ENCODE measurements at regions not wholly inside any gene's neighbourhood (a gene's known extent, or its start where the extent isn't known, plus 50 kb on each side); places are given as distances from the start of the nearest gene placed in this dataset.

DNA sequence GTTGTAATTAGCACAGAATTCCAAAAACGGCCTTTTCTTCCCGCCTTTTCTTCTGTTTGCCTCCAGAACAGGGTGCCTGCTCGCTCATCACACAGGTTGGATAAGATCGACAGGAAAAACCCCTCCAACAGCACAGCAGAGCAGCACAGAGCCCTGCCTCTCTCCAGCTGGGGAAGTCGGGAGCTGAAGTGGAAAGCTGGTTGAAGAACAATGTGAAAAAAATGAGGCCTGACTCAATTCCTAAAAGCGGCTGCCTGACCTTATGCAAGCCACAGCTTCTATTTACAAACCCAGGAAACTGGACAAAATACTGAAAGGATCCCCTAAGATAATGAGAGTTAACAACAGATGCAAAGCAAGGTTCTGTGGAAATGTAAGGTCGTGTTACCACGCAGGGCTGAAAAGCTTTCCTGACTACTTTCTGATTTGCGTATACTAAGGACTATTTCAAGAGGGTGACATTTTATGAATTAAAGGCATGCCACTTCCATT, 116.9 kb downstream of the TTLL2 start:
- no peaks in the 10 kb centered on the region for H3K4me1 ChIP-seq (ENCODE audit: control insufficient read depth in 5 of 5, insufficient read depth in 5 of 5, low read length in 5 of 5)
- H3K4me3 ChIP-seq (ENCODE audit: low read depth in 1 of 5, low read length in 5 of 5) = no peak overlapping the region
- no peaks in the 10 kb centered on the region for H3K27me3 ChIP-seq (ENCODE audit: control insufficient read depth in 5 of 5, insufficient read depth in 4 of 5, low read length in 5 of 5)
- no peaks in the 10 kb centered on the region for H3K36me3 ChIP-seq (ENCODE audit: control insufficient read depth in 5 of 5, insufficient read depth in 5 of 5, low read length in 5 of 5)
- H3K9me3 ChIP-seq (ENCODE audit: control insufficient read depth in 5 of 5, low read length in 5 of 5) = no peaks in the 10 kb centered on the region
- H3K9ac ChIP-seq (ENCODE audit: low read length in 5 of 5) = no peak overlapping the region
- H3K27ac ChIP-seq (ENCODE audit: low read depth, low read length) = no peak overlapping the region

DNA sequence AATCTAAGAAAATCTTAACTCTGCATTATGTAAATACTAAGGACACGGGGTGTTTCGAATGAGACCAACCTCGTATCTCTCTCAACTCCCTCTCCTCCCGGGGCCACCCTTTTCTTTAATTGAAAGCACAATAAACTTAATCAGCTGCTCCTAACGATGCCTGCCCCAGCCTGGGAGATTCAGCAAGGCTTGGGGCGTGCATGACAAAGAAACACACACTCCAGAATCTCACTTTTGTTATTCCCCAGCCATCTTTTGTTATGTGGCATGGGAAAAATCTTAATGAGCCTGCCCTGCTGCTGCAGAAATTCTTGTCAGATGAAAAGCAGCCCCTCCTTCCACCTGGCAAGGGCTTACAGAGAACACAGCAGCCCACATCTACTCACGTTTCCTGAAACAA, 117.4 kb downstream of the TTLL2 start:
- Histone ChIP-seq H3K27me3 (ENCODE audit: control insufficient read depth in 5 of 5, insufficient read depth in 4 of 5, low read length in 5 of 5) (no peaks in the 10 kb centered on the region), H3K4me3 (ENCODE audit: low read depth in 1 of 5, low read length in 5 of 5) (no peak overlapping the region), H3K4me1 (ENCODE audit: control insufficient read depth in 5 of 5, insufficient read depth in 5 of 5, low read length in 5 of 5) (no peaks in the 10 kb centered on the region), H3K9me3 (ENCODE audit: control insufficient read depth in 5 of 5, low read length in 5 of 5) (no peaks in the 10 kb centered on the region), H3K9ac (ENCODE audit: low read length in 5 of 5) (no peak overlapping the region), H3K36me3 (ENCODE audit: control insufficient read depth in 5 of 5, insufficient read depth in 5 of 5, low read length in 5 of 5) (no peaks in the 10 kb centered on the region), H3K27ac (ENCODE audit: low read depth, low read length) (no peak overlapping the region)

DNA sequence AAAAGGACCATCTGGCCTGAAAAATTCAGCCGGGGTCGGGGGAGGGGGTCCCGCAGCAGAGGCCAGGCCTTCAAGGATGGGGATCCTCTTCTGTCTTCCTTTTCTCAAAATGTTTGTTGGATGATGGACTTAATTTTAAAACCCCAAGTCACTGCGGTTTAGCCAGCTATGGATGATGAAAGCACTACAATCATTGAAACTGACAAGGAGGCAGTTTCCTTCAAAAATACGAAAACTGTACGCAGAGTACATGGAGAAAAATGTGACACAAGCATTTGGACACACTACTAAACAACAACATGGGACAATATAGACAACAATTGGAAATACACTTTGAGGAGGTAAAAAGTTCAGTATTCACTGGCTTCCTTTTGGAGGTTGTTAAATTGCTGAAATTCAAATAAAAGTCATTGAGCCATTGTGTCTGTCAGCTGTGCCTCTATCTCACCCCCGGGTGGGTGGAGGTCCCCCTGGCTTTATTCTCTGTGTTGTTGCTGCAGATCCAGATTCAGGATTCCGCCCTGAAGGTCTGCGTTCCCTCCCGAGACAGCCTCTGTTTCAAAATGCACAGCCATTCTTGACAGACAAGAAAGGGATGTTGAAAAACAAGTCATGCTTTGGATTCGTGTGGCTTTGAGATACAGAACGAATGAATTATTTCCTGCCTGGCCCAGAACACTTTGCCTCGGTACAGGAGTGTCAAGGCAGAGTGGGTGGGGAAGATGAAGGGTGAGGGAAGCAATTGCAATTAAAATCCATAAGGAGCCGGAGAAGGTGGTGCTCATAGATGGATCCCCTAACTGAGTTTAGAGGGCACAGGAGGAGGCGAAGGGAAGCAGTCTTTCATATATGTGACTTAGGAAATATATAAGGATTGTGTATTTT, 118.2 kb downstream of the TTLL2 start:
- no peaks in the 10 kb centered on the region for H3K36me3 ChIP-seq (ENCODE audit: control insufficient read depth in 5 of 5, insufficient read depth in 5 of 5, low read length in 5 of 5)
- no peaks in the 10 kb centered on the region for H3K9me3 ChIP-seq (ENCODE audit: control insufficient read depth in 5 of 5, low read length in 5 of 5)
- no peaks in the 10 kb centered on the region for H3K4me1 ChIP-seq (ENCODE audit: control insufficient read depth in 5 of 5, insufficient read depth in 5 of 5, low read length in 5 of 5)

DNA sequence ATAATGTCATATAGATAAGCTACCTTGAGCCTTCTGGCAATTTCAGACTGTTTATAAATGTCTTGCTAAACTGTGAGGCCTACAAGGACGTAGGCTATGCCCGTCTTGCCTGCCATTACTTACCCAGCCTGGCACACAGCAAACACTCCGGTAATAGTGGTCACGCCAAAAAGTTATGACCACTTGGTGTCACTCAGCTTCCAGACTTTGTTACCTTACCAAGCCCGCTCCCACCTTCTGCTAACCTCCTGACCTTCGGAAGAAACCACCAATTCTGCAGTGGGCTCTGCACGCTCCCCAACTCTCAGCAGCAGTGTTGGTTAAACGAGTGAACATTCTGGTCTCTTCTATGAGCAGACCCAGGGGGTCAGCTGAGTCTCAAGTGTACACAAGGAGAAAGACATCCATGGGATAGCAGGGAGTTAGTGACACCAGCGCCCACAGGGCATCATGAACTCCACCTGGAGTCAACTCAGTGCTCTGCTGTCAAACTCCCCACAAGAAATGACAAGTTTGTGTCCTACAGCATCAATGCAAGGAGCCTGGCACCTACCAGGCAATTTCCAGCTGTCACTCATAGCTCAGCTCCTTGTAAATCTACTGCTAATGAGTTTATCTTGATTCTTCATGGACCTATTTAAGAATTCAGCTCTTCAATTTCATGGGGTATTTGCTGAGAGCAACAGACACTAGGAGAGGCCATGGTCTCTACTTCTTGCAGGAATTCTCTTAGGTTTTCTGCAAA, 119.9 kb downstream of the TTLL2 start:
- Histone ChIP-seq H3K4me1 (ENCODE audit: control insufficient read depth in 5 of 5, insufficient read depth in 5 of 5, low read length in 5 of 5) (no peaks in the 10 kb centered on the region), H3K4me3 (ENCODE audit: low read depth in 1 of 5, low read length in 5 of 5) (no peak overlapping the region), H3K27ac (ENCODE audit: low read depth, low read length) (no peak overlapping the region), H3K9me3 (ENCODE audit: control insufficient read depth in 5 of 5, low read length in 5 of 5) (no peaks in the 10 kb centered on the region), H3K27me3 (ENCODE audit: control insufficient read depth in 5 of 5, insufficient read depth in 4 of 5, low read length in 5 of 5) (no peaks in the 10 kb centered on the region), H3K9ac (ENCODE audit: low read length in 5 of 5) (no peak overlapping the region), H3K36me3 (ENCODE audit: control insufficient read depth in 5 of 5, insufficient read depth in 5 of 5, low read length in 5 of 5) (no peaks in the 10 kb centered on the region)

More for the DNA sequence above, 118.2 kb downstream of the TTLL2 start:
- Histone ChIP-seq H3K27ac (ENCODE audit: low read depth, low read length) (no peak overlapping the region), H3K9ac (ENCODE audit: low read length in 5 of 5) (no peak overlapping the region), H3K4me3 (ENCODE audit: low read depth in 1 of 5, low read length in 5 of 5) (no peak overlapping the region), H3K27me3 (ENCODE audit: control insufficient read depth in 5 of 5, insufficient read depth in 4 of 5, low read length in 5 of 5) (no peaks in the 10 kb centered on the region)

DNA sequence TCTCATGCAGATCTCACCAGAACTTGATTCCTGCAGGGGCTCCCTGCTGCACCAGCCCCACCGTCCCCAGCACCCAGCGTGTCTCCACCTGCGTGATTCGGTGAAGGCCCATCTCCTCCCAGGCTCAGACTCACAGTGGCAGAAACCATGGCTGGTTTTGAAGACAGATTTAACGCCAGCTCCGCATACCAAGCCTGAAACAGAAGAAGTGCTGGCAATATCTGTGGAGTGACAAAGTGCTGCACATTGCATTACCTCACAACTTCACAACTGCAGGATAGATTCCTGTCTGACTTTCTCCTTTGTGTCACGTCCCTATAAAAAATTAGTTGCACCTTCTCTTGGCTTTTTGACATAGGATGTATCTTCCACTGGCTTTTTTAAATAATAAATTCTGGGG, 120.7 kb downstream of the TTLL2 start:
- H3K27me3 ChIP-seq (ENCODE audit: control insufficient read depth in 5 of 5, insufficient read depth in 4 of 5, low read length in 5 of 5) = no peaks in the 10 kb centered on the region
- no peaks in the 10 kb centered on the region for H3K4me1 ChIP-seq (ENCODE audit: control insufficient read depth in 5 of 5, insufficient read depth in 5 of 5, low read length in 5 of 5)
- H3K9me3 ChIP-seq (ENCODE audit: control insufficient read depth in 5 of 5, low read length in 5 of 5) = no peaks in the 10 kb centered on the region
- H3K36me3 ChIP-seq (ENCODE audit: control insufficient read depth in 5 of 5, insufficient read depth in 5 of 5, low read length in 5 of 5) = no peaks in the 10 kb centered on the region
- no peak overlapping the region for H3K27ac ChIP-seq (ENCODE audit: low read depth, low read length)
- no peak overlapping the region for H3K4me3 ChIP-seq (ENCODE audit: low read depth in 1 of 5, low read length in 5 of 5)
- H3K9ac ChIP-seq (ENCODE audit: low read length in 5 of 5) = no peak overlapping the region

DNA sequence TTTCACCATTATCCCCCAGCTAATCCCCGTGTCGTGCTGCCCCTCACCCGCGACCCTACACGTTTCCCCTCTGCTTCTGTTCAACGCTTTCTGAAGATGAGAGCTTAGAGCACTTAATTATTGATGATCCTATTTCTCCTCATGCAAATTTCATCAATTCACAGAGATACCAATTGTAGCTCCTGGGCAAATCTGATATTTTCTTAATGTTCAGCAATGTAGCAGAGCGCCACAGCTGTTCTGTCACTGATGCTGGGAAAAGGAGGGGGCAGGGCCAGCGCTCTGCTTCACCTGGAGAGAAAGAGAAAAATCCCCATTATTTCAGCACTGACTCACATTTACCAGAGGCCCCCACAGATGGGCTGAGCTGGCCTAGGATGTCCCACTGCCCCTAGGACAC, 121.2 kb downstream of the TTLL2 start:
- no peak overlapping the region for H3K4me3 ChIP-seq (ENCODE audit: low read depth in 1 of 5, low read length in 5 of 5)
- H3K9ac ChIP-seq (ENCODE audit: low read length in 5 of 5) = no peak overlapping the region
- no peaks in the 10 kb centered on the region for H3K4me1 ChIP-seq (ENCODE audit: control insufficient read depth in 5 of 5, insufficient read depth in 5 of 5, low read length in 5 of 5)
- no peaks in the 10 kb centered on the region for H3K9me3 ChIP-seq (ENCODE audit: control insufficient read depth in 5 of 5, low read length in 5 of 5)
- H3K27ac ChIP-seq (ENCODE audit: low read depth, low read length) = no peak overlapping the region
- no peaks in the 10 kb centered on the region for H3K27me3 ChIP-seq (ENCODE audit: control insufficient read depth in 5 of 5, insufficient read depth in 4 of 5, low read length in 5 of 5)
- H3K36me3 ChIP-seq (ENCODE audit: control insufficient read depth in 5 of 5, insufficient read depth in 5 of 5, low read length in 5 of 5) = no peaks in the 10 kb centered on the region

GRCh38 chr6:167446971-167447370, 122.1 kb downstream of the TTLL2 start:
- Histone ChIP-seq H3K27me3 (ENCODE audit: control insufficient read depth in 5 of 5, insufficient read depth in 4 of 5, low read length in 5 of 5) (no peaks in the 10 kb centered on the region), H3K9ac (ENCODE audit: low read length in 5 of 5) (no peak overlapping the region), H3K36me3 (ENCODE audit: control insufficient read depth in 5 of 5, insufficient read depth in 5 of 5, low read length in 5 of 5) (no peaks in the 10 kb centered on the region), H3K27ac (ENCODE audit: low read depth, low read length) (no peak overlapping the region), H3K4me3 (ENCODE audit: low read depth in 1 of 5, low read length in 5 of 5) (no peak overlapping the region), H3K4me1 (ENCODE audit: control insufficient read depth in 5 of 5, insufficient read depth in 5 of 5, low read length in 5 of 5) (no peaks in the 10 kb centered on the region), H3K9me3 (ENCODE audit: control insufficient read depth in 5 of 5, low read length in 5 of 5) (no peaks in the 10 kb centered on the region)

GRCh38 chr6:167448378-167448777, 123.5 kb downstream of the TTLL2 start:
- H3K36me3 ChIP-seq (ENCODE audit: control insufficient read depth in 5 of 5, insufficient read depth in 5 of 5, low read length in 5 of 5) = no peaks in the 10 kb centered on the region
- H3K9me3 ChIP-seq (ENCODE audit: control insufficient read depth in 5 of 5, low read length in 5 of 5) = no peaks in the 10 kb centered on the region
- H3K27me3 ChIP-seq (ENCODE audit: control insufficient read depth in 5 of 5, insufficient read depth in 4 of 5, low read length in 5 of 5) = no peaks in the 10 kb centered on the region
- no peak overlapping the region for H3K27ac ChIP-seq (ENCODE audit: low read depth, low read length)
- H3K4me1 ChIP-seq (ENCODE audit: control insufficient read depth in 5 of 5, insufficient read depth in 5 of 5, low read length in 5 of 5) = no peaks in the 10 kb centered on the region
- no peak overlapping the region for H3K9ac ChIP-seq (ENCODE audit: low read length in 5 of 5)
- H3K4me3 ChIP-seq (ENCODE audit: low read depth in 1 of 5, low read length in 5 of 5) = no peak overlapping the region

DNA sequence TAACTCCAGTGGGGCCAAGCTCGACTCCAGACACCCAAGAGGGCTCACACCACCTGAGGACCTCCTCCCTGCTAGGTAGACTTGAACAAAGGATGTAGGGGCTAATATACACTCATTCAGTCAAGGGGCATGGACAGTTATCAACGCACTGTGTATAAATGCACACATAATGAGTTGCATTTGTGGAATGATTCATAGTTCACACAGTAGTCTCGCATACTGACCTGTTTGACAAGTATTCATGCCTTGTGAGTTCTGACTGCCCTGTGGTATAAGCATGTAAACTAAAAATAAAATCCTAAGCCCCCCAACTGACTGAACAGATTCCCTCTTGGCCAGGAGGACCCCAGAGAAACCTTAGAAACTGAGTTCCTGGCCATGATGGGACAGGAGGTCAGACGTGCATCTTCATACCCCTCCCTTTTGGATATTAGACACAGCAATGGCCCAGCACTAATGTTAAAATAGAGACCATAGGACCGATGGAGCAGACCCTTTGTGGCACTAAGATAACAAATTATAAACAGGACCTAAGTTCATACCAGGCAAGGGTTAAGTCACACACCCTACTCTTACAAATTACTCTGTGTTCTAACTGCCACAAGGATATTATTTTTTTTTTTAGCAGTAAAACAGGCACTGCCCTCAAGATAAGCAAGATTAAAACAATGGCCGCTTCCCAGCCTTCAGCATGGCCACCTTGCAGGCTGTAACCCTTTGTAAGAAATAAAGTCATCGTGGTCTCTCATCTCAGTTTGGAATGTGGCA, 124.4 kb downstream of the TTLL2 start:
- Histone ChIP-seq H3K4me1 (ENCODE audit: control insufficient read depth in 5 of 5, insufficient read depth in 5 of 5, low read length in 5 of 5) (no peaks in the 10 kb centered on the region), H3K27ac (ENCODE audit: low read depth, low read length) (no peak overlapping the region), H3K9me3 (ENCODE audit: control insufficient read depth in 5 of 5, low read length in 5 of 5) (no peaks in the 10 kb centered on the region), H3K36me3 (ENCODE audit: control insufficient read depth in 5 of 5, insufficient read depth in 5 of 5, low read length in 5 of 5) (no peaks in the 10 kb centered on the region), H3K9ac (ENCODE audit: low read length in 5 of 5) (no peak overlapping the region), H3K4me3 (ENCODE audit: low read depth in 1 of 5, low read length in 5 of 5) (no peak overlapping the region), H3K27me3 (ENCODE audit: control insufficient read depth in 5 of 5, insufficient read depth in 4 of 5, low read length in 5 of 5) (no peaks in the 10 kb centered on the region)

DNA sequence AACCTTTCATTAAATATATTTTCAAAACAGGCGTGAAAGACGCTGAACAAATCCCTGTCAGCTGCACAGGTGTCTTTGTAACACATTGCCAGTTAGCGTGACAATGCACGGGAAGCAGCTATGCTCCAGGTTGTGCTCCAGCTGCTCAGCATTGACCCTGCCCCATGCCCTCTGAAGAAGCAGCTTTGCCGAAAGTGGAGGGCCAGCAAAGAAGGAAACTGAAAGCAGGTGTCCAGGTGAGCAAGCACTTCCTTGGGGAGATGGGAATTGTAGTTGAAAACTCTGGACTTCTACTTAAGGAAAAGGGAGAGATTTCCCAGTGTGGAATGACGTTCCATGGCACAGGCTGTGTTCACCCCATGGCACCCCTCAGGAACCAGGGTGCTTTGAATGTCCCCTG, 125.7 kb downstream of the TTLL2 start:
- Histone ChIP-seq H3K4me3 (ENCODE audit: low read depth in 1 of 5, low read length in 5 of 5) (no peak overlapping the region), H3K4me1 (ENCODE audit: control insufficient read depth in 5 of 5, insufficient read depth in 5 of 5, low read length in 5 of 5) (no peaks in the 10 kb centered on the region), H3K27ac (ENCODE audit: low read depth, low read length) (no peak overlapping the region), H3K27me3 (ENCODE audit: control insufficient read depth in 5 of 5, insufficient read depth in 4 of 5, low read length in 5 of 5) (no peaks in the 10 kb centered on the region), H3K36me3 (ENCODE audit: control insufficient read depth in 5 of 5, insufficient read depth in 5 of 5, low read length in 5 of 5) (no peaks in the 10 kb centered on the region), H3K9ac (ENCODE audit: low read length in 5 of 5) (no peak overlapping the region), H3K9me3 (ENCODE audit: control insufficient read depth in 5 of 5, low read length in 5 of 5) (no peaks in the 10 kb centered on the region)
